ENCODE measurements at regions not wholly inside any gene's neighbourhood (a gene's known extent, or its start where the extent isn't known, plus 50 kb on each side); places are given as distances from the start of the nearest gene placed in this dataset.

- H3K23ac ChIP-seq (ENCODE audit: insufficient read length), result no peak overlapping the region
- no peaks in the 10 kb centered on the region; a peak in 2 of 7 replicates for H3K4me1 ChIP-seq (replicated peaks in 1 of 4; ENCODE audit: control insufficient read depth in 3 of 4, insufficient read depth in 4 of 4, low read length in 3 of 4)
- H3K36me3 ChIP-seq (ENCODE audit: control insufficient read depth in 2 of 4, insufficient read depth in 4 of 4, low read length in 3 of 4), result no peaks in the 10 kb centered on the region
- no peak overlapping the region for H3K4ac ChIP-seq (replicated peaks; ENCODE audit: insufficient read length, low read depth, low read length)
- H3K14ac ChIP-seq (ENCODE audit: insufficient read length), result no peak overlapping the region
- WGBS, 2 experiments (ENCODE audit: extremely low coverage in 1 of 2, insufficient coverage in 1 of 2, insufficient read length in 1 of 2, insufficient replicate concordance in 2 of 2, low coverage in 1 of 2, low lambda C conversion rate in 2 of 2, missing lambda C conversion rate in 1 of 2), result 78% methylated on average over 5 of the region's 7 CpGs; no CpG with 5 or more reads in 1 of the 2 experiments
- no peaks in the 10 kb centered on the region for H3K27me3 ChIP-seq (replicated peaks in 1 of 4; ENCODE audit: control insufficient read depth in 3 of 4, extremely low read depth in 1 of 4, insufficient read depth in 3 of 4, low read length in 3 of 4)
- H4K5ac ChIP-seq (ENCODE audit: insufficient read length, low read depth, low read length), result no peak overlapping the region
- H2BK15ac ChIP-seq (ENCODE audit: low read length), result no peak overlapping the region
- H3K9me3 ChIP-seq (ENCODE audit: insufficient read depth in 2 of 2, low read depth in 1 of 2, low read length in 1 of 2), result no peaks in the 10 kb centered on the region
- no peak overlapping the region for H3K4me2 ChIP-seq (ENCODE audit: insufficient read depth in 1 of 2, low read depth in 2 of 2, low read length in 2 of 2)
- CTCF ChIA-PET (ENCODE audit: partially characterized antibody), result interaction anchor here (0.7 to 1.1 kb wide), 4 partner anchors 10 to 344 kb away, joined by 3 read pairs; no protein-coding TSS in a partner anchor
- no peak overlapping the region for H3K27ac ChIP-seq (ENCODE audit: low read depth, low read length)
- H3K4me3 ChIP-seq (ENCODE audit: extremely low read depth in 1 of 4, insufficient read depth in 2 of 4, low read depth in 3 of 4, low read length in 4 of 4), result no peak overlapping the region
- no peak overlapping the region for H2BK12ac ChIP-seq (ENCODE audit: low read depth, low read length)
- FAIRE-seq, result no peak
- H2AK5ac ChIP-seq (ENCODE audit: low read depth, low read length), result no peak overlapping the region
- H4K91ac ChIP-seq (replicated peaks; ENCODE audit: insufficient read length, low read length), result no peak overlapping the region
- no peaks in the 10 kb centered on the region for H3K79me2 ChIP-seq (ENCODE audit: control insufficient read depth in 1 of 2, insufficient read depth in 2 of 2, low read length in 2 of 2)
- H3K79me1 ChIP-seq (ENCODE audit: low read depth, low read length), result no peaks in the 10 kb centered on the region
- H2BK20ac ChIP-seq (ENCODE audit: low read length), result no peak overlapping the region
- H2BK5ac ChIP-seq (ENCODE audit: low read depth, low read length), result no peak overlapping the region
- POLR2A ChIA-PET (ENCODE audit: partially characterized antibody), result no interaction called here
- H2AFZ ChIP-seq (ENCODE audit: low read length), result no peak overlapping the region
- H3K56ac ChIP-seq (replicated peaks; ENCODE audit: insufficient read length, low read depth, low read length), result no peak overlapping the region
- H2BK120ac ChIP-seq (replicated peaks; ENCODE audit: low read depth, low read length), result no peak overlapping the region
- no peak overlapping the region for H4K8ac ChIP-seq (ENCODE audit: extremely low read depth, insufficient read depth, low read length)
- no peak overlapping the region for H3K9ac ChIP-seq (replicated peaks in 1 of 4; ENCODE audit: extremely low read depth in 1 of 4, low read depth in 3 of 4, low read length in 3 of 4)
- H3K23me2 ChIP-seq (ENCODE audit: low read depth, low read length), result no peaks in the 10 kb centered on the region
- no peak for DNase-seq (ENCODE audit: low read depth in 1 of 2, low spot score in 2 of 2)
- no peak overlapping the region; the same call in 1 of the 2 replicates for H3K18ac ChIP-seq (ENCODE audit: extremely low read depth, low read length)
- no peaks in the 10 kb centered on the region for H4K20me1 ChIP-seq (replicated peaks in 1 of 2; ENCODE audit: control insufficient read depth in 1 of 2, insufficient read depth in 2 of 2, low read length in 2 of 2)
- TF ChIP-seq KDM4A (IDR thresholded peaks at IDR 0.05; ENCODE audit: low read depth, low read length, severe bottlenecking) (no peak), FOSL1 (IDR thresholded peaks at IDR 0.05; ENCODE audit: insufficient read depth, low read depth, low read length) (no peak), JUN (IDR thresholded peaks at IDR 0.05; ENCODE audit: low read depth, low read length) (no peak), SAP30 (IDR thresholded peaks at IDR 0.05; ENCODE audit: insufficient read depth, insufficient replicate concordance, low read length) (no peak), POLR2A (IDR thresholded peaks at IDR 0.05; ENCODE audit: control extremely low read depth in 1 of 2, low read depth in 2 of 2, low read length in 2 of 2) (no peak)
Measured at GRCh38 chrX:9317176-9317575, 147.7 kb upstream of the TBL1X start.
